ENCODE measurements at regions not wholly inside any gene's neighbourhood (a gene's known extent, or its start where the extent isn't known, plus 50 kb on each side); places are given as distances from the start of the nearest gene placed in this dataset.

DNA sequence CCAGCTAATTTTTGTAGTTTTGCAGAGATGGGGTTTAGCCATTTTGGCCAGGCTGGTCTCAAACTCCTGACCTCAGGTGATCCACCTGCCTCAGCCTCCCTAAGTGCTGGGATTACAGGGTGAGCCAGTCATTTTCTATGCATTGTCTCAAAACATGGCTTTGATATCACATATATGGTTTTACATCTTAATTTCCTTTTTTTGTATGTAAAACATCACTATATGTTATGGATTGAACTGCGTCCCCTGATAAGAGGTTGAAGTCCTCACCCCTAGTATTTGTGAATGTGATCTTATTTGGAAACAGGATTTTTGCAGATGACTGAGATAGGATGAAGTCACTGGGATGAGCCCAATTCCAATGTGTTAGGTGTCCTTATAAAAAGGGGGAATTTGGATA is 89.8 kb upstream of the MYCN start:
- no peaks in the 10 kb centered on the region for H3K27me3 ChIP-seq
- DNase-seq = no peak
- WGBS (ENCODE audit: insufficient coverage, low coverage, low lambda C conversion rate, missing lambda C conversion rate) = 90% methylated on average over 1 of the region's 1 CpG
- no peaks in the 10 kb centered on the region for H3K9me3 ChIP-seq
- no peaks in the 10 kb centered on the region for H3K36me3 ChIP-seq
- TF ChIP-seq, protein P1, sequence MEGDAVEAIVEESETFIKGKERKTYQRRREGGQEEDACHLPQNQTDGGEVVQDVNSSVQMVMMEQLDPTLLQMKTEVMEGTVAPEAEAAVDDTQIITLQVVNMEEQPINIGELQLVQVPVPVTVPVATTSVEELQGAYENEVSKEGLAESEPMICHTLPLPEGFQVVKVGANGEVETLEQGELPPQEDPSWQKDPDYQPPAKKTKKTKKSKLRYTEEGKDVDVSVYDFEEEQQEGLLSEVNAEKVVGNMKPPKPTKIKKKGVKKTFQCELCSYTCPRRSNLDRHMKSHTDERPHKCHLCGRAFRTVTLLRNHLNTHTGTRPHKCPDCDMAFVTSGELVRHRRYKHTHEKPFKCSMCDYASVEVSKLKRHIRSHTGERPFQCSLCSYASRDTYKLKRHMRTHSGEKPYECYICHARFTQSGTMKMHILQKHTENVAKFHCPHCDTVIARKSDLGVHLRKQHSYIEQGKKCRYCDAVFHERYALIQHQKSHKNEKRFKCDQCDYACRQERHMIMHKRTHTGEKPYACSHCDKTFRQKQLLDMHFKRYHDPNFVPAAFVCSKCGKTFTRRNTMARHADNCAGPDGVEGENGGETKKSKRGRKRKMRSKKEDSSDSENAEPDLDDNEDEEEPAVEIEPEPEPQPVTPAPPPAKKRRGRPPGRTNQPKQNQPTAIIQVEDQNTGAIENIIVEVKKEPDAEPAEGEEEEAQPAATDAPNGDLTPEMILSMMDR (IDR thresholded peaks at IDR 0.05) = no peak
- no peak for TF ChIP-seq POLR2A (IDR thresholded peaks at IDR 0.05)
- H3K4me1 ChIP-seq = no peaks in the 10 kb centered on the region
- H3K27ac ChIP-seq = no peak overlapping the region
- intact Hi-C loops (cut with DNase I) = no loop called here
- H3K4me3 ChIP-seq = no peak overlapping the region
- ATAC-seq = no peak

DNA sequence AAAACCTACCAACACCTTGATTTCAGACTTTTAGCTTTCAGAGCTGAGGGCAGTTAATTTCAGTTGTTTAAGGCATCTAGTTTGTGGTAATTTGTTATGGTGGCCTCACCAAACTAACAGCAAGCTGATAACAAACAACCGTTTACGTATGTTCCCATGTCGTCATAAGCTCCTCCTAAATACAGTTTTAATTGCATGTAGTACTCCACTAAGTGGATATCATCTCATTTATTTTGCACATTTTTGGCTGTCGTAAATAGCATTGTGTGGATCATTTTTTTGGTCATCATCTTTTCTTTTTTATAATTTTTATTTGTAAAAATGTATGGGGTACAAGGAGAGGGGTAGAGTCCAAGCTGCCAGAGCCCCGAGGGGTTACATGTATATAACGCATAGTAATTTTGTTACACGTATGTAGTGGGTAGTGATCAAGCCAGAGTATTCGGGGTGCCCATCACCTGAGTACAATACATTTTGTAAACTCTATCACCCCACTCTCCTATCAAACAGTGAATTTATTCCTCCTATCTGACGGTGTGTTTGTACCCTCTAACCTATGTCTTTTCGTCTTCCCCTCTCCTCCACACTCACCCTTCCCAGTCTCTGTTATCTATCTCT is 89.2 kb upstream of the MYCN start:
- ATAC-seq (no peak), DNase-seq (no peak)
- 87% methylated on average over 9 of the region's 10 CpGs for WGBS (ENCODE audit: insufficient coverage, low coverage, low lambda C conversion rate, missing lambda C conversion rate)
- no peaks in the 10 kb centered on the region for H3K36me3 ChIP-seq
- no peaks in the 10 kb centered on the region for H3K9me3 ChIP-seq
- intact Hi-C loops (cut with DNase I) = no loop called here
- no peaks in the 10 kb centered on the region for H3K4me1 ChIP-seq
- no peak for TF ChIP-seq POLR2A (IDR thresholded peaks at IDR 0.05)
- TF ChIP-seq, protein P1 (IDR thresholded peaks at IDR 0.05) = no peak
- no peaks in the 10 kb centered on the region for H3K27me3 ChIP-seq
- no peak overlapping the region for H3K27ac ChIP-seq
- H3K4me3 ChIP-seq = no peak overlapping the region

DNA sequence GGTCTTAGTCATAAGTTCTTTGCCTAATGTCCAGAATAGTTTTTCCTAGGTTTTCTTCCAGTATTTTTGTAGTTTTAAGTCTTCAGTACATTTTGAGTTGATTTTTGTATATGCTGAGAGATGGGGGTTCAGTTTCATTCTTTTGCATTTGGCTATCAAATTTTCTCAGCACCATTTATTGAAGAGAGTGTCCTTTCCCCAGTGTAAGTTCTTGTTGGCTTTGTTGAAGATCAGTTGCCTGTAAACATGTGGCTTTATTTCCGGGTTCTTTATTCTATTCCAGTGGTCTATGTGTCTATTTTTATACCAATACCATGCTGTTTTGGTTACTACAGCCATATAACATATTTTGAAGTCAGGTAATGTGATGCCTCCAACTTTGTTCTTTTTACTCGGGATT is 87.5 kb upstream of the MYCN start:
- Histone ChIP-seq H3K4me1 (no peaks in the 10 kb centered on the region), H3K27ac (no peak overlapping the region), H3K27me3 (no peaks in the 10 kb centered on the region), H3K36me3 (no peaks in the 10 kb centered on the region), H3K4me3 (no peak overlapping the region), H3K9me3 (no peaks in the 10 kb centered on the region)
- intact Hi-C loops (cut with DNase I) = no loop called here
- TF ChIP-seq, protein P1 (IDR thresholded peaks at IDR 0.05) = no peak
- no peak for TF ChIP-seq POLR2A (IDR thresholded peaks at IDR 0.05)
- DNase-seq (no peak), ATAC-seq (no peak)
- WGBS (ENCODE audit: insufficient coverage, low coverage, low lambda C conversion rate, missing lambda C conversion rate) = 82% methylated on average over 2 of the region's 2 CpGs

DNA sequence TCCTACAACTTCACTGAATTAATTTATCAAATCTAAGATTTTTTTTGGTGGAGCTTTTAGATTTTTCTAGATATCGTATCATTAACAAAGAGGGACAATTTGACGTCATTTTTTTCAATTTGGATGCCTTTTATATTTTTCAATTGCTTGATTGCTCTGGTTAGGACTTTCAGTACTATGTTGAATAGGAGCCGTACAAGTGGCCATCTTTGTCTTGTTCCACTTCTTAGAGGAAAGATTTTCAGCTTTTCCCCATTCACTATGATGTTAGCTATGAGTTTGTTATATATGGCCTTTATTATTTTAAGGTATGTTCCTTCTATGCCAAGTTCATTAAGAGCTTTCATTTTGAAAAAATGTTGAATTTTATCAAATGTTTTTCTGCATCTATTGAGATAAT is 86.4 kb upstream of the MYCN start:
- H3K27me3 ChIP-seq = no peaks in the 10 kb centered on the region
- 55% methylated on average over 3 of the region's 3 CpGs for WGBS (ENCODE audit: insufficient coverage, low coverage, low lambda C conversion rate, missing lambda C conversion rate)
- H3K9me3 ChIP-seq = no peaks in the 10 kb centered on the region
- TF ChIP-seq POLR2A (IDR thresholded peaks at IDR 0.05) = no peak
- ATAC-seq (no peak), DNase-seq (no peak)
- H3K4me1 ChIP-seq = no peaks in the 10 kb centered on the region
- intact Hi-C loops (cut with DNase I) = no loop called here
- no peak overlapping the region for H3K4me3 ChIP-seq
- no peak overlapping the region for H3K27ac ChIP-seq
- H3K36me3 ChIP-seq = no peaks in the 10 kb centered on the region

DNA sequence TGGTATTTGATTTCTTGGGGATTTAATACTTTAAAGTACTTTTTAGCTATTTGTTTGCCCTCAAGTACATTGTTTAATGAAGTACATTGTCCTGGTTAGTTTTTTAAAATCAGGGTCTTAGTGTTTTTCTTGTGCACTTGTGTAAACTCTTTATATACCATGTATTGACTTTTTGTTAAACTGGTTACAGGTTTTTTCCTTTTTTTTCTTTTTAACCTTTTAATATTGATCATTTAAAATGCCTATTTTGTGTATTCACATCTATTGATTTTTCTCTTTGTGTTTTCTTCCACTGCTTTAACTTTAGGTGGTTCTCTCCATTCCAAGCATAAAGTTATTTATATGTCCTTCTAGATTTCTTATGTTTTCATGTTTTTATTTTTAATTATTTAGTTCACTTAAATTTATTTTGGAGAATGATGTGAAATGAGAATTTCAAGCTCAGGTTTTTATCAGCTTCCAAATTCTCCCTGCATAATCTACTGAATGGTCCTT is 84.5 kb upstream of the MYCN start:
- ATAC-seq (no peak), DNase-seq (no peak)
- Histone ChIP-seq H3K27me3 (no peaks in the 10 kb centered on the region), H3K4me1 (peaks cover 0 to 8% (median 0%) of the 10 kb centered on the region in 4 donors), H3K27ac (no peak overlapping the region), H3K4me3 (no peak overlapping the region), H3K9me3 (no peaks in the 10 kb centered on the region), H3K36me3 (no peaks in the 10 kb centered on the region)
- no peak for TF ChIP-seq POLR2A (IDR thresholded peaks at IDR 0.05)
- TF ChIP-seq, protein P1 (IDR thresholded peaks at IDR 0.05) = no peak
- intact Hi-C loops (cut with DNase I) = no loop called here

Measured in right lobe of liver (tissue), 6 donors.